ENCODE measurements at regions not wholly inside any gene's neighbourhood (a gene's known extent, or its start where the extent isn't known, plus 50 kb on each side); places are given as distances from the start of the nearest gene placed in this dataset.

DNA sequence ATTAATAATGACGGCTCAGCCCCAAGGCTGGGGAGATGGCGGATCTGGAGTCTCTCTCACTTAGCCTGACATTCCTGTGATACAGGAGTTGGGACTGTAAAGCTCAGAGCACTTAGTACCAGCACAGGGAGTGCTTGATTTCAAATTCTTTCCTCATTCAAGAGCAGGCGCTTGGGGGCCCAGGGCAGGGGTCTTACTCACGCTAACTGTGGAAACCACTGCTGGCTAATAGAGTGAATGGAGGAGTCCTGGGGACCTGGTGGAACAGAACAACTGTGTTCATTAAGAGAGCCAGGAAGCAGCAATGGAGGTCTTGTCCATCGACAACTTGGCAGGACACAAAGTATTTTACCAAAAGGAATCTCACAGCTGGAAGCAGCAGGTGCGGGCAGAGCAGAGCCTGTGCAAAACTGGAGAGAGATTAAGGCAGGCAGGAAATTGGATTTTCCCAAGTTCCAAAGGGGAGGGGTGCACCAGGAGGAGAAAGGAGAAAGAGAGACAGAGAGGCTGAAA, 358.9 kb downstream of the TNS1 start:
- no peaks in the 10 kb centered on the region for H3K27me3 Mint-ChIP-seq
- no peaks in the 10 kb centered on the region for H3K4me1 Mint-ChIP-seq (ENCODE audit: low read depth)

DNA sequence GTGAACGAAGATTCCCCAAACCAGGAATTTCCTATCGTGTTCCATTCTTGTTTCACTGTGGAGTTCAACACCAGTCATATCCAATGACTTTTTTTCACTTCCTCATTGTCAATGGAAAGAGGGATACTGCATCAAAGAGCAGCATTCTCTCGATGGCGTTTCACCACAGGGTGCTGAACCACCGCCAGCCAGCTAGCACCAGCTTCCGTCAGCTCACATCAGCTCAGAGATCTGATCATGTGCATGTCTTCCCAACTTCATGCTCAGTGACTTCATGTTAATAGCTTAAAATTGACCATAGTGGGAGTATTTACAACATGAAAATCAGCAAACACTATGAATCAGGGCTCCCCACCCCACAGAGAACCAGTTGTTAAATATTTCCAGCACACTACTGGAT, 359.9 kb downstream of the TNS1 start:
- no peaks in the 10 kb centered on the region for H3K27me3 Mint-ChIP-seq
- no peaks in the 10 kb centered on the region for H3K9me3 Mint-ChIP-seq (ENCODE audit: low read depth)
- H3K36me3 Mint-ChIP-seq, result no peaks in the 10 kb centered on the region
- H3K4me3 Mint-ChIP-seq, result no peak overlapping the region
- no peaks in the 10 kb centered on the region for H3K4me1 Mint-ChIP-seq (ENCODE audit: low read depth)
- no peak overlapping the region for H3K27ac Mint-ChIP-seq

More for the DNA sequence above, 358.9 kb downstream of the TNS1 start:
- peaks cover 4% of the 10 kb centered on the region for H3K36me3 Mint-ChIP-seq
- no peaks in the 10 kb centered on the region for H3K9me3 Mint-ChIP-seq (ENCODE audit: low read depth)
- H3K4me3 Mint-ChIP-seq, result no peak overlapping the region
- H3K27ac Mint-ChIP-seq, result no peak overlapping the region

DNA sequence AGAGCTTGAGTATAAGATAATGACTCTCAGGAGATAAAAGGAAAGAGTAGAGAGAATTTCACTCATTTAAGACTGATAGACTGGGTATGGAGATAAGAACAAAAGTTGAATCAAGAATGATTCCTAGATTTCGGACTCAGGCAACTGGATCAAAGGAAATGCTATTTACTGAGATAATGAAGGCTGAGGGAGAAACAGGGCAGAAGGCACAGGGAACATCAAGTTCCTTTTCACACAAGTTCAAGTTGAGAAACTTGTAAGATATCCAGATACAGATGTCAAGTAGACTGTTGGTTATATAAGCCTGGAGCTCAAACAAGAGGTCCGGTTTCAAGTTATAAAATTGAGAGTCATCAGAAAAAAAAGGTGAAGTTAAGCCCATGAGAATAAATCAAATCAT, 360.8 kb downstream of the TNS1 start:
- H3K27ac Mint-ChIP-seq, result no peak overlapping the region
- no peak overlapping the region for H3K4me3 Mint-ChIP-seq

DNA sequence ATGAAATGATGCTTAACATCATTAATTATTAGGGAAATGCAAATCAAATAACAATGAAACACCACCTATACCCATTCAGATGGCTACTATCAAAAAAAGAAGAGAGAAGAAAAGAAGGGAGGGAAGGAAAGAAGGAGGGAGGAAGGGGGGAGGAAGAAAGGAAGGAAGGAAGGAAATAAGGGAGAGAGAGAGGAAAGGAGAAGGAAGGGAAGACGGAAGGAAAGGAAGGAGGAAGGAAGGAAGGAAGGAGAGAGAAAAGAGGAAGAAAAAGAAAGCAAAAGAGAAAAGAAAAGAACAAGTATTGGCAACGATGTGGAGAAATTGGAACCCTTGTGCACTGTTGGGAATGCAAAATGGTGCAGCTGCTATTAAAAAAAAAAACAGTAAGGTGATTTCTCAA, 363.3 kb downstream of the TNS1 start:
- Mint-ChIP-seq H3K4me1 (ENCODE audit: low read depth) (no peaks in the 10 kb centered on the region), H3K36me3 (no peaks in the 10 kb centered on the region)

More for the DNA sequence above, 360.8 kb downstream of the TNS1 start:
- Mint-ChIP-seq H3K4me1 (ENCODE audit: low read depth) (no peaks in the 10 kb centered on the region), H3K36me3 (no peaks in the 10 kb centered on the region), H3K27me3 (no peaks in the 10 kb centered on the region), H3K9me3 (ENCODE audit: low read depth) (no peaks in the 10 kb centered on the region)

DNA sequence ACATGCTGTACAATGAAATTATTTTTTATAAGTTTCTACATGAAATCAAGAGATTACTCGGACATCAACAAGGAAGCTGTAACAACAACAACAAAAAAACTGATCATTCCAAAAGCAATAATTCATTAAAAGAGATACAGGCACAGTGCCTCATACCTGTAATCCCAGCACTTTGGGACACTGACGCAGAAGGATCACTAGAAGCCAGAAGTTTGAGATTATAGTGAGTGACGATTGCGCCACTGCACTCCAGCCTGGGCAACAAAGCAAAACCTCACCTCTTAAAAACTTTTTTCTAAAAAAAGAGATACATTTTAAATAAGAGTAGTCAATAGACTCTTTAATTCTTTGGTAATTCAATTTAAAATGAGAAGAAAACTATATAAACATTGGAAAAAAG, 364.3 kb downstream of the TNS1 start:
- Mint-ChIP-seq H3K36me3 (no peaks in the 10 kb centered on the region), H3K4me3 (no peak overlapping the region), H3K27me3 (peaks cover 4% of the 10 kb centered on the region), H3K4me1 (ENCODE audit: low read depth) (no peaks in the 10 kb centered on the region), H3K9me3 (ENCODE audit: low read depth) (no peaks in the 10 kb centered on the region), H3K27ac (no peak overlapping the region)

More for the DNA sequence above, 363.3 kb downstream of the TNS1 start:
- H3K27ac Mint-ChIP-seq, result no peak overlapping the region
- H3K27me3 Mint-ChIP-seq, result peaks cover 4% of the 10 kb centered on the region
- no peak overlapping the region for H3K4me3 Mint-ChIP-seq
- no peaks in the 10 kb centered on the region for H3K9me3 Mint-ChIP-seq (ENCODE audit: low read depth)

- H3K27me3 Mint-ChIP-seq, result peaks cover 4% of the 10 kb centered on the region
- H3K27ac Mint-ChIP-seq, result no peak overlapping the region
- H3K4me1 Mint-ChIP-seq (ENCODE audit: low read depth), result no peaks in the 10 kb centered on the region
- H3K36me3 Mint-ChIP-seq, result no peaks in the 10 kb centered on the region
- no peak overlapping the region for H3K4me3 Mint-ChIP-seq
- no peaks in the 10 kb centered on the region for H3K9me3 Mint-ChIP-seq (ENCODE audit: low read depth)
These were observed 364.8 kb downstream of the TNS1 start for GRCh38 chr2:217638031-217638430.

- no peak overlapping the region for H3K27ac Mint-ChIP-seq
- no peaks in the 10 kb centered on the region for H3K4me1 Mint-ChIP-seq (ENCODE audit: low read depth)
- H3K4me3 Mint-ChIP-seq, result no peak overlapping the region
- H3K9me3 Mint-ChIP-seq (ENCODE audit: low read depth), result no peaks in the 10 kb centered on the region
- peaks cover 4% of the 10 kb centered on the region for H3K27me3 Mint-ChIP-seq
- H3K36me3 Mint-ChIP-seq, result no peaks in the 10 kb centered on the region
These were observed 365.7 kb downstream of the TNS1 start for GRCh38 chr2:217636991-217637561.

DNA sequence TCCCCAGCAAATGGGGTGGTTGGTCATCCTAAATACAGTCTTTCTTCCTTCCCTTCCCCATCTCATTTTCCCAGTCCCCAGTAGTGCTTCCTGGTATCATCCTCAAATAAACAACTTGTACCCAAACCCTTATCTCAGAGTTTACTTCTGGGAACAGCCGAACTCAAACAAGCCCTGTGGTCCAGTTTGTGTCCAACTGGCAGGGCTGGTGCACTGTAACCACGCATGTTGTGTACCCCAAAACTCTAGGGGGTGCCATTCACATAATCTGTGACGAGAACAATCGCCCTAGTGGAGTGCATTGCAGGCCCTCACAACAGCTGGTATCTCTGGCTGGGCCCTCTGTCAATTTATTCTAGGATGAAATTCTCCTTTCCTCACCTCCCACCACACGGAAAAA, 366.2 kb downstream of the TNS1 start:
- Mint-ChIP-seq H3K27ac (no peak overlapping the region), H3K36me3 (no peaks in the 10 kb centered on the region), H3K4me3 (no peak overlapping the region), H3K27me3 (peaks cover 4% of the 10 kb centered on the region), H3K4me1 (ENCODE audit: low read depth) (no peaks in the 10 kb centered on the region), H3K9me3 (ENCODE audit: low read depth) (no peaks in the 10 kb centered on the region)

- peaks cover 4% of the 10 kb centered on the region for H3K27me3 Mint-ChIP-seq
- no peaks in the 10 kb centered on the region for H3K9me3 Mint-ChIP-seq (ENCODE audit: low read depth)
- H3K4me1 Mint-ChIP-seq (ENCODE audit: low read depth), result no peaks in the 10 kb centered on the region
- H3K4me3 Mint-ChIP-seq, result no peak overlapping the region
- peaks cover 2% of the 10 kb centered on the region for H3K36me3 Mint-ChIP-seq
- no peak overlapping the region for H3K27ac Mint-ChIP-seq
These were observed 367.9 kb downstream of the TNS1 start for GRCh38 chr2:217634871-217635270.

DNA sequence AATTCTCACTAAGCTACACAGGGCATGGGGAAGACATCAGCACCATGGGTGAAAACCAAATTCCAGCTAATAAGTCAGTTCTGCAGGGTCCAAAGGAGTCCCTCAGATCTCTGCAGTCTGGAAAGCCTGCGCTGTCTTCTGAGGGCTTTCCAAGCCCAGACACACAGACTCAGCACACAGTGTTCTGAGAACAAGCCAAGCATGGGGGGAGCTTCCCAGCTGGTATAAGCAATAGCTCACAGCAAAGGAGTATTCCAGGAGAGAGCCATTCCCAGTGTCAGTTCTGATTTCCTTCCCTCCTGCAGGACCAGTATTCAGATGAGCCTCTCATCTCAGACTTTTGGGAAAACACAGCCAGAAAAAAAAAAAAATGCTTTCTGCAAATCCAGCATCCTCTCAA, 370.8 kb downstream of the TNS1 start:
- H3K27me3 Mint-ChIP-seq, result peaks cover 4% of the 10 kb centered on the region
- no peak overlapping the region for H3K27ac Mint-ChIP-seq
- H3K4me1 Mint-ChIP-seq (ENCODE audit: low read depth), result no peaks in the 10 kb centered on the region
- H3K36me3 Mint-ChIP-seq, result peaks cover 2% of the 10 kb centered on the region
- H3K9me3 Mint-ChIP-seq (ENCODE audit: low read depth), result no peaks in the 10 kb centered on the region
- H3K4me3 Mint-ChIP-seq, result no peak overlapping the region

- Mint-ChIP-seq H3K36me3 (peaks cover 2% of the 10 kb centered on the region), H3K27ac (no peak overlapping the region), H3K4me1 (ENCODE audit: low read depth) (no peaks in the 10 kb centered on the region), H3K9me3 (ENCODE audit: low read depth) (no peaks in the 10 kb centered on the region), H3K27me3 (peaks cover 2% of the 10 kb centered on the region), H3K4me3 (no peak overlapping the region)
These were observed 371.7 kb downstream of the TNS1 start for GRCh38 chr2:217631115-217631514.

- Mint-ChIP-seq H3K36me3 (peaks cover 2% of the 10 kb centered on the region), H3K27ac (no peak overlapping the region), H3K9me3 (ENCODE audit: low read depth) (no peaks in the 10 kb centered on the region), H3K4me3 (no peak overlapping the region), H3K27me3 (no peaks in the 10 kb centered on the region), H3K4me1 (ENCODE audit: low read depth) (no peaks in the 10 kb centered on the region)
These were observed 373.4 kb downstream of the TNS1 start for GRCh38 chr2:217629347-217629746.

GRCh38 chr2:217628061-217628460, 374.7 kb downstream of the TNS1 start:
- H3K4me1 Mint-ChIP-seq (ENCODE audit: low read depth), result no peaks in the 10 kb centered on the region
- peaks cover 4% of the 10 kb centered on the region for H3K36me3 Mint-ChIP-seq
- H3K9me3 Mint-ChIP-seq (ENCODE audit: low read depth), result no peaks in the 10 kb centered on the region
- H3K27ac Mint-ChIP-seq, result no peak overlapping the region
- H3K27me3 Mint-ChIP-seq, result no peaks in the 10 kb centered on the region
- H3K4me3 Mint-ChIP-seq, result no peak overlapping the region

GRCh38 chr2:217626926-217627325, 375.9 kb downstream of the TNS1 start:
- no peak overlapping the region for H3K4me3 Mint-ChIP-seq
- no peaks in the 10 kb centered on the region for H3K9me3 Mint-ChIP-seq (ENCODE audit: low read depth)
- H3K4me1 Mint-ChIP-seq (ENCODE audit: low read depth), result no peaks in the 10 kb centered on the region
- H3K27ac Mint-ChIP-seq, result no peak overlapping the region
- H3K36me3 Mint-ChIP-seq, result peaks cover 4% of the 10 kb centered on the region
- no peaks in the 10 kb centered on the region for H3K27me3 Mint-ChIP-seq

DNA sequence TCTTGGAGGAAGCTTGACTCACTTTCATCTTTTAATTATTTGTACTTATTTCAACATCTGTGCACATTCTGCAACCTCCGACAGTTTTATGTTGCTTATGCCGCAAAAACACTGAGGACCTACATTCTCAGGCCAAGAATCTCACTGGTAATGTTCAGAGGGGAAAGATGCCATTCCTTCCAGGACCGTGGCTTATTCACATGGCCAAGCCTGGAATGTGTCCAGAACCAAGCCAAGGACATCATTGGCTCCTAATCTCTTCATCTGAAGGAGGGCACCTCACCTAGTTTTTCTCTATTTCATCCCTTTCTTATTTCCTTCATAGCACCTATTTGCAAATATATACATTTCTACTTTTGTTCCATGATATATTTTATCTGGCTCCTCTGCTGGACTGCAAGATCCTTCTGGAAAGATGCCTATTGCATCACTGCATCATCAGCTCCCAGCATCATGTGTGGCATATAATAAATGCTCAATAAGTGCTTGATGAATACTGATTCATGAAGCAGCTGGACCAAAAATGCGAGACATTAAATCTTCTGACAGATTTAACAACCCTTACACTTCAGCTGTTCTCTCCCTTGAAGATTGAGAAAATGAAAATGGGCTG, 377.1 kb downstream of the TNS1 start:
- H3K36me3 Mint-ChIP-seq, result peaks cover 2% of the 10 kb centered on the region
- H3K27me3 Mint-ChIP-seq, result no peaks in the 10 kb centered on the region
- no peak overlapping the region for H3K4me3 Mint-ChIP-seq
- no peaks in the 10 kb centered on the region for H3K9me3 Mint-ChIP-seq (ENCODE audit: low read depth)
- H3K27ac Mint-ChIP-seq, result no peak overlapping the region
- H3K4me1 Mint-ChIP-seq (ENCODE audit: low read depth), result no peaks in the 10 kb centered on the region
